ENCODE measurements at regions not wholly inside any gene's neighbourhood (a gene's known extent, or its start where the extent isn't known, plus 50 kb on each side); places are given as distances from the start of the nearest gene placed in this dataset.

- TF ChIP-seq TBP (IDR thresholded peaks at IDR 0.05; ENCODE audit: low read depth, low read length) (no peak), CHD1 (IDR thresholded peaks at IDR 0.05; ENCODE audit: low read depth, low read length) (no peak), CTBP2 (IDR thresholded peaks at IDR 0.05; ENCODE audit: borderline replicate concordance, insufficient read depth, insufficient read length, low read length) (no peak), CTCF (IDR thresholded peaks at IDR 0.05; ENCODE audit: control extremely low read depth in 1 of 3, insufficient read depth in 1 of 3, low read depth in 1 of 3, low read length in 3 of 3) (no peak)
These were observed 341.1 kb upstream of the SEMA6D start (continued) for GRCh38 chr15:47376190-47376589.

Data from H1 (cell line).